DMS114 treated with DMSO at 0.1 percent for 48 hours (cell line): ENCODE measurements at regions not wholly inside any gene's neighbourhood (a gene's known extent, or its start where the extent isn't known, plus 50 kb on each side); places are given as distances from the start of the nearest gene placed in this dataset.
"Not testable (repeated sequence)": the region's sequence is repeated elsewhere in the genome, so short reads cannot be mapped to it uniquely, and the experiment has no call there.

Experiments used
- DNase-seq: peaks from one replicate; lab custom pipeline; 2025; ENCODE audit not compliant: unreplicated experiment; lab: John Stamatoyannopoulos, UW

- DNase-seq, result no peak
These were observed 190.8 kb upstream of the NOX3 start for GRCh38 chr6:155646443-155646842.

GRCh38 chr6:155645325-155645724, 189.7 kb upstream of the NOX3 start:
- DNase-seq, result no peak

DNA sequence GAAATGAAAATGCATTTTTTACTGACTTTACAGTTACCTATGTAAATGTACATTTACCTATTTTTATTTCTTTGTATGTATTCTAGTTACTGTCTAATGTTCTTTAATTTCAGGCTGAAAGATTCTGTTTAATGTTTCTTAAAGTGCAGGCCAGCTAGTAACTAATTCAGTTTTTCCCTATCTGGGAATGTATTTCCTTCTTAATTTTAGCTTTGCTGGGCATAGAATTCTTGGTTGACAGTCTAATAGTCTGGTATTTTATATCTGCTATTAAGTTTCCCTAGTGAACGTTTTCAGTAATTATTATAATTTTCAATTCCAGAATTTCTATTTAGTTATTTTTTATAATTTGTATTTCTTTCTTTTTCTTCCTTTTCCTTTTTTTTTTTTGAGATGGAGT, 186.0 kb upstream of the NOX3 start:
- no peak for DNase-seq

DNA sequence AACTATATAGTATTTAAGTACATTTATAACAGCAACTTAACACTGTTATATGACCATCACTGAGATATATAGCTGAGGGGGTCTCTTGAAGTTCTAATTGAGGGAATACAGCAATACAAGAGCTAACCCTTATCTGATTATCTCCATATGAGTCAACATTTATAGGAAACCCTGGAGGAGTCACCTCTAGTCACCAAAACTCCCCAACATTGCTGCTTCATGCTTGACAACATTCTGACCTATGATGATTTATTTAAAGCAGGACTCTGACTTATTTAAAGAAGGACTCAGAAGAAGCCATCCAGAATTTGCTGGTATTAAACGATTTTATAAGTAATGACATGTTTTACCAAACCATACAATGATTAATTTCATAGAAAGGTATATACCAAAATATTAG, 182.6 kb upstream of the NOX3 start:
- DNase-seq, result no peak

GRCh38 chr6:155635416-155635815, 179.8 kb upstream of the NOX3 start:
- no peak for DNase-seq

DNA sequence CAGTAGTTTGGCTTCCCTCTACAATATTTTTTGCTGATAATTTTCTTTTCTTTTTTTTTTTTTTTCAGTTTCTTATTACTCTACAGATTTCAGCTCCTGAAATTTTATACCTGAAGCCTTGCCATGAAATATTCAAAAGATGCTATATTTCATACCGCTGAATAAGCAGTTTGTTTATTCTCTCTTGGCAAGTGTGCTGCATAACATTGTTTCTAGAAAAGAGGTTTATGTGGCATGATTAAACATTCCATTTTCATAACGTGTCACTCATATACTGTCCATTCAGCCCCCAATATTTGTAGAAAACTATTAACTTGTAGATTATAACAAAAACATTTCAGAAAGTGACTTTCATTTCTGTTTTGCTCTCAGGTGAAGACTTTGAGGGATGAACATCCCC, 174.4 kb upstream of the NOX3 start:
- DNase-seq, result no peak

- no peak for DNase-seq
These were observed 174.0 kb upstream of the NOX3 start for GRCh38 chr6:155629652-155630051.

- DNase-seq, result no peak
These were observed 172.7 kb upstream of the NOX3 start for GRCh38 chr6:155628306-155628705.

GRCh38 chr6:155627722-155628212, 172.1 kb upstream of the NOX3 start:
- DNase-seq, result not testable (repeated sequence)

GRCh38 chr6:155623450-155624178, 168.0 kb upstream of the NOX3 start:
- DNase-seq, result no peak

- DNase-seq, result no peak
These were observed 159.0 kb upstream of the NOX3 start for GRCh38 chr6:155614606-155615005.

DNA sequence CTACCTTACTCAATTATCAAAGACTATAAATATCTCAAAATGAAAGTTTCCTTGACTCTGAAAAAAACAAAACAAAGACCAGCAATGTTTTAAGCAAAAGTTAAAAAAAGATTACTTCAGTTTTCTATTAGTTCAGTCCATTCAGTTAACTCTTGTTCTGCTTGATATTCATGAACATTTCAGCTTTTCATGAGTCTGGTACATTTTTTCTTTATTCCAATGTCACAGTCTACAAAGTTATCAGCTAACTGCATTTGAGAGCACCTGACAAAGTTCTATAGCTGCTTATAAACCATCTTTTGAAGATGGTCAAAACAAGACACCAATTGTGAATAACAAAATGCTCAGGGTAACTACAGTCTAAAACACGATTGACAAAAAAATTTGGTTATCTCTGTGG, 156.1 kb upstream of the NOX3 start:
- DNase-seq, result no peak

DNA sequence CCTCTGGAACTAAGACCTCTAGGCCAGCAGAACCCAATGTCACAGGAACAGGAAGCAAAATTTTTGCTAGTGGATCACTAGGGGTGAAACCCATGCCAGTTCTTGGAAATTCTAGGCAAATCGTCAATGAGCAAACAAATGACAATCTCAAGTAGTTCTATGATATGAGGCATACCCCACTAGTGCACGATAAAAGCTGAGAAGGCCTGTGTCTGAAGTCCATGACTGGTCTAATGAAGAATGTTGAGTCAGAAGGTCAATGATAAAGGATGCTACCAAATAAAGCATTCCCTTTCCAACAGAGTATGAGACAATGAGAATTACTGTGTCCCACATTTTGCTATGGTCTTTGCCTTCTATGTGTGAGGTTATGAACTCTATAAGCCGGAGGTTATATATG, 149.4 kb upstream of the NOX3 start:
- no peak for DNase-seq

DNA sequence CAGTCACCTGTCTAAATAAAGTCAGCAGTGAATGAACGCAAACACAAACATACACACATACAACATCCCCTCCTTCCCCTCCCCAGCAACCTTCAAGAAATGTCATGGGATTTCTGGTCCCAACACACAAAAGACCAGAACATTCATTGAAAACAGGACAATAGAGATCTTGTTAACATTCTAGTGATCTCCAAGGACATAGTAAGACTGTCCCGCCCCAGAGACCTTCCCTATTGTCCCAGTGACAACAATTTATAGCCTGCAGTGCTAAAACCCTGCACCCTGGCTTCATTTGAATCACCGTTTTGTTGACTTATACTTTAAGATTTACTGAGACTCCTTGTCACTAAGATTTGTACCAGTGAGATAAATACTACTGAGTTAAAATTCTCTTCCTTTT, 143.9 kb upstream of the NOX3 start:
- DNase-seq, result no peak

GRCh38 chr6:155599160-155599559, 143.5 kb upstream of the NOX3 start:
- DNase-seq, result no peak

DNA sequence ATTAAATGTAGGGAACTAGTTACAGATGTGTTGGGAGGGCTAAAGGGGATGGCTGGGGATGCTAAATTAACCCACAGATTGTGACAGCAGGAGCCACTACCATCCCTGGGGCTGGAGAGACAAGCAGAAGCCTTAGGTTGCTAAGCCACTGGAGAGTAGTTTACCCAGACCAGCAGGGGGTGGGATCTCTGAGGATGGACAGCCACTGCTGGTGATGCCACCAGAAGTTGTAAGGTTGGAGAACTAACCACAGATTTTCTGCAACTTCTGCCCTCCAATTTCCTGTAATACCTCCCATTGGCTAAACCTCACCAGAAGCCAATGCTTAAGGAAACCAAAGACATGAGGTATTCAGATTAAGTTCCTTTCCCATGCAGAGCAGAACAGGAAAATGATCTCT, 139.6 kb upstream of the NOX3 start:
- no peak for DNase-seq

DNA sequence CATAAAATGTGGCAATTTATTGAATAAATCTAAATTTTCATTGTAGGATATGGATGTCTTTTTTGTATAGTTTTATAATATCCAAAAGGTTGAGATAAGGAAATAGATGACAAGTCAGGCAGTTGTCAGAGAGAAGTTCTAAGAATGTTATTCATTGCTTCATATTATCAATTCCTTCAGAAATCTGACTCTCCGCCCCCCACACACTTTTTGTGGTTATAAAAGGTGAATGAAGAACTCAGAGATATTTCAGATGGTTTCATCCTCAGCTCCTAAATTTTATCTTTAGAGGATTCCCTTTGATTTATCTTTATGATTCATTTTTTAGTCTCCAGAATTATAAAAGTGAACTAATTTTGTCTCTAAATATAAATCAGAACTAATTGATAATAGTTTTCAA, 136.1 kb upstream of the NOX3 start:
- DNase-seq, result no peak

DNA sequence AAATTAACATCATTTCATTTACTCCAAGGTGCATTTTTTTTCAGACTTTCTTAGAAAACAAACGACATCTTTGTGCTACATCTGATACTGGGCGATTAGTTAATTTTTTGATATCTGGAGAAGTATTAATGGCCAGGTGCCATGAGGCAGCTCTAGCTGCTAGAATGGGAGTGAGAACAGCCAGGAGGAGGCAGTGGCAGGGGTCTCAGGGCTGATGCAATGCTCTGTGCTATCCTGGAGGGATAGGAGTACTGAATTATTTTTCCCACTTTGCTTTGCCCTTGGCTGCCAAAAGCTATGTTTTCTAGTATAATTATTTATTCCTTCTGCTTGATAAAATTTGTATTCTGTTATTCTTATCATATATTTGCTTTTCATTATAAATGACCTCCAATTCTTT, 133.6 kb upstream of the NOX3 start:
- DNase-seq, result no peak

GRCh38 chr6:155587817-155588216, 132.2 kb upstream of the NOX3 start:
- DNase-seq, result no peak

DNA sequence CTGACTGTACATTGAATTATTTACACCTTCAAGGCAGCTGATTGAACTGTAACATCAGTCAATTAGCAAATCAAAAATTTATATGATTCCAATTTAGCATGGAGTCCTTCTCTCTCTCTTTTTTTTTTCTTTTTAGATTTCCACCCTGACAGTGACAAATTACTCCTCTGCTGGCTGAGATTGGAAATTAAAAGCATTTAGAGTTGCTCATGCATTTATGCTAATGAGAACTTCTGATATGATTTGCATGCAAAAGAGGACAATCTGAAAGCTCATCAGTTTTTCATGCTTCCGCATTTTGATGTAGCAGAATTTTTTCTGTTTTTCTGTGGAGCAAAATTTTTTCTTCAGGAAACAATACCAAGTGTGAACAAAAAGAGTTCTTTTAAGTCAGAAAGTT, 130.5 kb upstream of the NOX3 start:
- no peak for DNase-seq

DNA sequence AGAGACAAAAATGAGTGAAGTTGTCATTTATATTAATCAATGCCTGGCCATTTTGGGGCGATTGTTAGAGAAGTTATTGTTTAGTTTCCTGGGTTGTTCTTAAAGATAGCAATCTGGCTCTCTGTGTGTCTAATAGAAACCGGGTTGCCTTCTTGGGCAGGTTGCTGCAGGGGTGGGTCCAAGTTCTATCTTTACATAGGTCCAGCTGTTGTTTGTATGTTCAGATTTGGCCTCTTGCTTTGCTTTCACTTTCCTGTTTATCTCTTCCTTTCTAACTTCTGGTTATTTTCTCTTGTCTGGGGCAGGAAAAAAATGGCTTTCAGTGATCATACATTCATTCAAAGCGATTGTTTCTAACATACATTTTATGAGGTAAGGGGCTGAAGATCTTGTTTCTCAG, 128.4 kb upstream of the NOX3 start:
- DNase-seq, result no peak

GRCh38 chr6:155582016-155582991, 126.7 kb upstream of the NOX3 start:
- no peak for DNase-seq
